Amygdala (tissue), 56 donors: ENCODE measurements at regions not wholly inside any gene's neighbourhood (a gene's known extent, or its start where the extent isn't known, plus 50 kb on each side); places are given as distances from the start of the nearest gene placed in this dataset.
A peak's percentile ranks its signal among the peaks of the same experiment; 100 is the strongest.

Experiments
- DNase-seq, 56 donors: peaks; one replicate each; lab custom pipeline; 2025; lab: John Stamatoyannopoulos, UW

DNA sequence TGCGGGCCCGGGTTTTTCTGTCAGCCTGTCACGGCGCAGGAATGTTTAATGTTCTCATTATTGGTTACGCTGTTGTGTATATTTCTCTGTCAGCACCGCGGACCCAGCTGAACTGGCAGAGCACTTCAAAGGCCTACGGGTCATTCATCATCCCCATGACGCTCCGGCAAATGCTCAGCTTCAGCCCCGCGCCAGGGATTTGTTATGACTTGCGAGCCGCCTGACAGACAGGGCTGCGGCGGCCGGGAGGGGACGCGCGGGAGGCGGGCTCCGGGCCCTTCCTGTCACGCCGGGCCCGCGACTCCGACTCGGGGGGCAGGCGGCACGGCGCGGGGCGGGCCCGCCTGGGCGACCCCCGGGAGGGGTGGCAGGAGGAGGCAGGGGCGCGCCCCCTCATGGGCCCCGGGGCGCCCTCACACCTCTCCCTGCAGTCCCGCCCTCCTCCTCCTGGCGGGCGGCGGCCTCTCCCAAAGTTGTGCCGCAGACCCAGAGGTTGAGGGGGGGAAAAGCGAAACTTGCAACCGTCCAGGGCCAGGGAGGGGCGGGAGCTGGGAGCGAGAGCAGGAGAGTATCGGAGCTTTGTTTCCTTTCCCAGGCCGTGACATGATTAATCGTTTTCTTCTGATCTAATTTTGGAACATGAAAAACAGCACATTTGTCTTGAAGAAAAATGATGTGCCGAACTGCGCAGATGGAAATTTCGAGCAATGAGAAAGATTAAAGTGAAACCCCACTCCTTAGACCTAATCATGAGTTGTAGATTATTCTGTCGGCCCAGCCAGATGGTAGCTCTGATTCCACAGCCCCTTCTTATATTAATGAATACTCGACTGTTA, 59.3 kb upstream of the COMTD1 start:
- peak in 32 of 56 donors; percentile 7 to 72 (median 34) for DNase-seq

DNA sequence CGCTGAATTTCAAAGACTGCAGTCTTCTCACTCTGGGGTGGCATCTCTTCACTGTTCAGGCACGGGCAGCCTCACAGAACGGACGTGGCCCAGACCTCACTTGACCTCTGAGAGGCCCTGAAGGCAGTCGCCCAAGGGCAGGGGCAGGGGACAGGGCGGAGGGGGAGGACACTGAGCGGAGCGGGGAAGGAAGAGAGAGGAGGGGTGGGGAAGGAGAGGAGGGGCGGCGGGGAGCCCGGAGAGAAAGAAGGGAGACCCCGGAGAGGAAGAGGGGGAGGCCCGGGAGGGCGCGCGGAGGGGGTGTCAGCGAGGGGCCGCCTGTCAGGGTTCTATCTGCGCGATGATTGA, 58.7 kb upstream of the COMTD1 start:
- DNase-seq, result peak in 2 of 56 donors; percentile 14 to 50

DNA sequence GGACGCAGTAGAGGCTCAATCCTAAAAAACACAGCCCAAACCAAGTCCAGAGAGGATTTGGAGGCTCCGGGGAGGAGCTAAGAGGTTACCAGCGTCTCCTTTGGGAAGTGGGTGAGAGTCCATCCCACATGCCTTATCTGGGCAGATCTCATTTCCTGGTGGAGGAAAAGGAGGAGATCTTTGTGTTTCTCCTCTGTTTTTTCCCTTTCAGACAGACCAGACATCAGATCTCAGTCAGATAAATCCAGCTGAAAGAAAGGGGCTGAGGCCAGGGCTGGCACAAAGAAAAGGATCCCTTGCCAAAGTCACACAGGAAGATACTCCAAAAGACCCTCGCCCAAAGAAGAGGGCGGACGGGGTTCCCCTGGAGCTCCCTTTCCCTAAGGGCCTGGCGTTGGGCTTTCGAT, 58.3 kb upstream of the COMTD1 start:
- no peak for DNase-seq

DNA sequence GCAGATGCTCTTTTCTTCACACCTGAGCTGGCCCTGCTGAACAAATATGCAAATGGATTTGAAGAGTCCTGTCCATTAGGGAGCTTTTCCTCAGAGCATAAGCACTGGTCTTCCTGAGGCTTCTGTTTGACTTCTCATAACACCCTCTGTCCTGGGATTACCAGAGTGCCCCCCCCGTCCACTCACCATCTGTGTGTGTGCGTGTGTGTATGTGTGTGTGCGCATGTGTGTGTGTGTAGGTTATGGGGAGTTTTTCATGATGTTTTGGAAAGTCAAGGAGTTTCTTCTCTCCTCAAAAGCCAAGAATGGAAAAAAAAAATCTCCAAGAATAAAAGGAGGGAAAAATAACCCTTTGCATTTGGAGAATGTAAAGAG, 57.7 kb upstream of the COMTD1 start:
- DNase-seq, result no peak

DNA sequence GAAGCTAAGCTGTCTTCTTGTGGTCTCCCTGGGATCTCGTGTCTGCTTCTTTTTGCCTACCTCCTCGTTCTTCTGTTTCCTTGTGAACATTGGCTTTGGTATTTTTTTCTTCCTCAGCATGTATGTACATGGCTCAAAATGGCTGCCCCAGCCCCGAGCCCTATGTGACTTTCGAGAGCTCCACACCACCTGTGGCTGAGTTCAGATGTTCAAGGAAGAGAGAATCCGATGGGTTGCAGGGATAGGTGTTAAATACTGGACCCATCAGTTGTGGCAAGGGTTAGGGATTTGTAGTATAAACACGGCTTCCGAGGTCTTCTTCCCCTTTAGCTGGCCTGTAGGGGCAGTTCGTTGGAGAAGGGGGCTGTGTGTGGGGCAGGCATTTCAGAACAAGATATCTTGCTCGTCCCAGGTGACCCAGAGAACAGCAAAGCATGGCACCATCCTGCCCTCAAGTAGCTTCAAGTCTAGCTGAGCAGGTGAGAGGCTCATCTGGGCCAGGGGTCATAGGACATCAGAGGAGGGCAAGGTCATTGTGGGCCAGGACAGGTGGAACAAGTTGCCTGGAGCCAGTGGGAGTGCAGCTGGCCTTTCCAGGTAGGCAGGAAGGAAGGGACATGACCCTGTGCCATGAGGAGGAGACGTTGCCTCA, 57.2 kb upstream of the COMTD1 start:
- DNase-seq, result no peak

DNA sequence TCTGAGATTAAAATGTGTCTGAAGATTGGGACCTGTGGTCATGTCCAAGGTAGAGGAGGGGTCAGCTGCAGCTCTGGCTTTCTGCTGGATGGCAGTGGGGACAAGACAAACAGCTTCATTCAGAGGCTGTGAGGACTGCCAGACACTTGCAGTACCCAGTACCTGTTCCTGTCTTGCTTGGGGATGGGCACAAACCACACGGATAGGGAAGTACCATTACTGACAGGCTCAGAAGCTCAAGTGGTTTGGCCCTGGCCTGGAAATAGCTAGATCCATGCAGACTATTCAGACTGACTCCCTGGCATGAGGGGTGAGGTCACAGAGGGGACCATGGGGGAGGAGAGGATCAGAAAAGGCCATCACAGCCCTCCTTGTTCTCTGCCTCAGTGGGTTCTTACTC, 56.0 kb upstream of the COMTD1 start:
- DNase-seq, result no peak

DNA sequence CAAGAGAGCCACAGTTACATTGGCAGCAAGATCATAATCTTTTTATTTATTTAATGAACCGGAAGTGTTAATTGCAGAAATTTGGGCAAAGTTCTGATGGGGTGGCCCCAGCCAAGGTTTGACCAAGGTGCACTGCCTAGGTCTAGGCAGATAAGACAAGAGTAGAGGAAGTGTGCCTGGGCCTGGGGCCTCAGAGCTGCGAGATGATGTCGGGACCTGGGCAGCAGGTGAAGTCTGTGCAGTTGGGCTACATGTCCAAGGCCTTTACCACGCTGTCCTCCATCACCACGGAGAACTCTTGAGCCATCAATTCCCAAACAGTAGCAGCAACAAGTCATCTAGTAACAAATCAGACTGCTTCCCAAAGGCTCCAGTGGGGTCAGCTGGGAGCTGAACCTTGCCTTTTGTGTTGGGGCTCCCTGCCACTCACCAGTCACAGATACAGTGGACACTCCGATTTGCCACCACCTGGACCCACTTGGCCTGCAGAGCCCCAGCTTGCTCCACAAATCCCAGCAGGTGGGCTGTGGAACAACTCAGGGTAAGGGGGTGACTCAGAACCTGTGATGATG, 52.5 kb upstream of the COMTD1 start:
- no peak for DNase-seq

DNA sequence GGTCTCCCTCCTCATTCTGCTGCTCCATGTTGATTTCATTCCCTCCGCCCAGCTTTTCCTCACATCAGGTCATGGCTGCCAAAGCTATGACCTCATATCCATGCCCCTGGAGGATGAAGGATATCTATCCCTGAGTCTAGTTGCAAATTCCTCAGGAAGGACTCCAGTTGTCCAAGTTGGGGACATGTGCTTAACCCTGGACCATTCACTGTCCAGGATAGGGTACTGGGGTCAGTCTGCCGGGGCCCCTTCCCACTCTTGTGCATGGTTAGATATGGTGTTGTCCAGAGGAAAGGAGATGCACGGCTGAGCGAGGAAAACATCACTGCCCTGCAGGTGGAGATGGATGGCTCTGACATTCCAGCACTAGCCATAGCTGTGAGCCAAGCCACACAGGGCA, 51.9 kb upstream of the COMTD1 start:
- DNase-seq, result no peak

DNA sequence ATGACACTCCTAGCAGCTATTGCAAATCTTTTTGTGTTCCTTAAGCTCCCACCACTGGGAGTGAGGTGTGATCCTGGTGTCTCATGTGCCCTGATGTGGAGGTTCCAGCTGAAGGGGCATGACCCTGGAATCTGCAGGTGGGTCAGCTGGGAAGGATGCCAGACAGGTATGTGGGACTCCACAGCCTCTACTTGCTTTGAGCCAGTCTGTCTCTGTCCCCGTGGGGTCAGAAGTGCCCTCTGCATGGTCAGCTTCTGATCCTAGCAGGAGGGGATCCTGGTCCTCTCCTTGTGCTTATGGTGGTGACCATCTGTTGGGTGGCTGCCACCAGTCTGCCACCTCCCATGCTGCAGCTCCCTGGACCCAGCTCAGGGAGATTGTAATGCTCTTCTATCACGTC, 51.1 kb upstream of the COMTD1 start:
- no peak for DNase-seq
